Transverse colon (tissue), 3 donors: ENCODE measurements at regions not wholly inside any gene's neighbourhood (a gene's known extent, or its start where the extent isn't known, plus 50 kb on each side); places are given as distances from the start of the nearest gene placed in this dataset.

Experiments
- EP300 ChIP-seq: sonication (generic); formaldehyde crosslinking; IDR thresholded peaks from one replicate; pipeline ENCODE4 v1.6.1; 2017; ENCODE audit warnings: antibody characterized with exemption, low read depth
- TF ChIP-seq, protein P1 (sequence below), 5 experiments: fragments of 200-600 bp in 3 of 5; fragments of 450-650 bp in 2 of 5; sonication (generic) in 3 of 5; IDR thresholded peaks; 1 replicate in 2 of 5; 2 replicates in 3 of 5; pipeline ENCODE4 v1.5.1; 2016 to 2017; ENCODE audit warnings: antibody characterized with exemption in 5 of 5, inconsistent platforms in 3 of 5, mild to moderate bottlenecking in 2 of 5, moderate library complexity in 1 of 5

- TF ChIP-seq, protein P1, sequence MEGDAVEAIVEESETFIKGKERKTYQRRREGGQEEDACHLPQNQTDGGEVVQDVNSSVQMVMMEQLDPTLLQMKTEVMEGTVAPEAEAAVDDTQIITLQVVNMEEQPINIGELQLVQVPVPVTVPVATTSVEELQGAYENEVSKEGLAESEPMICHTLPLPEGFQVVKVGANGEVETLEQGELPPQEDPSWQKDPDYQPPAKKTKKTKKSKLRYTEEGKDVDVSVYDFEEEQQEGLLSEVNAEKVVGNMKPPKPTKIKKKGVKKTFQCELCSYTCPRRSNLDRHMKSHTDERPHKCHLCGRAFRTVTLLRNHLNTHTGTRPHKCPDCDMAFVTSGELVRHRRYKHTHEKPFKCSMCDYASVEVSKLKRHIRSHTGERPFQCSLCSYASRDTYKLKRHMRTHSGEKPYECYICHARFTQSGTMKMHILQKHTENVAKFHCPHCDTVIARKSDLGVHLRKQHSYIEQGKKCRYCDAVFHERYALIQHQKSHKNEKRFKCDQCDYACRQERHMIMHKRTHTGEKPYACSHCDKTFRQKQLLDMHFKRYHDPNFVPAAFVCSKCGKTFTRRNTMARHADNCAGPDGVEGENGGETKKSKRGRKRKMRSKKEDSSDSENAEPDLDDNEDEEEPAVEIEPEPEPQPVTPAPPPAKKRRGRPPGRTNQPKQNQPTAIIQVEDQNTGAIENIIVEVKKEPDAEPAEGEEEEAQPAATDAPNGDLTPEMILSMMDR (IDR thresholded peaks at IDR 0.05) = no peak
- TF ChIP-seq EP300 = no peak
These were observed 1554.7 kb upstream of the TENM4 start for GRCh38 chr11:80995523-80995922.
